ENCODE measurements at regions not wholly inside any gene's neighbourhood (a gene's known extent, or its start where the extent isn't known, plus 50 kb on each side); places are given as distances from the start of the nearest gene placed in this dataset.

DNA sequence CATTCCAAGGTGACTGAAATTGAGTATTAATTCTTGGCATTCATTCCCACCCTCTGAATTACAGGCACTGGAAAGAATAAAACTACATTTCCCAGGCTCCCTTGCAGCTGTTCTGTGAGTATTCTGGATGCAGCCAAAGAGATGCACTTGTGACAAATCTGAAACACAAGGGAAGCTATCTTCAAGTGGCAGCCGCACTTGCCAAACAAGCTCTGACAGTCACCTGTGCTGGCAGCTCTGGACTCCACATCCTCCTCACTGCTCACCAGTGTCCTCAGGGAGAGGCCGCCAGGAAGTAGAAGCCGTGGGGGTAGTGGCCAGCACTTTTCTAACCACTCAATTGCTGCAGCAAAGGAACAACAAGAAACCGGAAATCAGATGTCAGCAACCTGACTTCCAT, 275.0 kb downstream of the NR2F1-AS1 start:
- intact Hi-C loops (cut with micrococcal nuclease): no loop called here
- no peak overlapping the region for H3K27ac Mint-ChIP-seq
- no peak for DNase-seq
- POLR2A ChIA-PET: no interaction called here
- no peaks in the 10 kb centered on the region for H3K27me3 ChIP-seq (replicated peaks in 1 of 4; ENCODE audit: control extremely low read depth in 1 of 4, control insufficient read depth in 3 of 4, insufficient read depth in 4 of 4, low read length in 3 of 4)
- no peaks in the 10 kb centered on the region for H3K36me3 ChIP-seq (replicated peaks in 1 of 2; ENCODE audit: control extremely low read depth in 1 of 2, control insufficient read depth in 1 of 2, extremely low read depth in 1 of 2, insufficient read depth in 2 of 2, low read length in 1 of 2)
- H3K4me3 ChIP-seq (ENCODE audit: control extremely low read depth in 1 of 5, extremely low read depth in 1 of 5, insufficient read depth in 1 of 5, low read depth in 2 of 5, low read length in 4 of 5): no peak overlapping the region
- no peak overlapping the region for H3K9ac ChIP-seq (ENCODE audit: low read length)
- CTCF ChIA-PET: no interaction called here
- TF ChIP-seq, protein P1, sequence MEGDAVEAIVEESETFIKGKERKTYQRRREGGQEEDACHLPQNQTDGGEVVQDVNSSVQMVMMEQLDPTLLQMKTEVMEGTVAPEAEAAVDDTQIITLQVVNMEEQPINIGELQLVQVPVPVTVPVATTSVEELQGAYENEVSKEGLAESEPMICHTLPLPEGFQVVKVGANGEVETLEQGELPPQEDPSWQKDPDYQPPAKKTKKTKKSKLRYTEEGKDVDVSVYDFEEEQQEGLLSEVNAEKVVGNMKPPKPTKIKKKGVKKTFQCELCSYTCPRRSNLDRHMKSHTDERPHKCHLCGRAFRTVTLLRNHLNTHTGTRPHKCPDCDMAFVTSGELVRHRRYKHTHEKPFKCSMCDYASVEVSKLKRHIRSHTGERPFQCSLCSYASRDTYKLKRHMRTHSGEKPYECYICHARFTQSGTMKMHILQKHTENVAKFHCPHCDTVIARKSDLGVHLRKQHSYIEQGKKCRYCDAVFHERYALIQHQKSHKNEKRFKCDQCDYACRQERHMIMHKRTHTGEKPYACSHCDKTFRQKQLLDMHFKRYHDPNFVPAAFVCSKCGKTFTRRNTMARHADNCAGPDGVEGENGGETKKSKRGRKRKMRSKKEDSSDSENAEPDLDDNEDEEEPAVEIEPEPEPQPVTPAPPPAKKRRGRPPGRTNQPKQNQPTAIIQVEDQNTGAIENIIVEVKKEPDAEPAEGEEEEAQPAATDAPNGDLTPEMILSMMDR (IDR thresholded peaks at IDR 0.05): no peak
- TF ChIP-seq EZH2 (IDR thresholded peaks at IDR 0.05; ENCODE audit: borderline replicate concordance, insufficient read depth, low read depth, low read length, poor library complexity, severe bottlenecking): no peak
- no peaks in the 10 kb centered on the region for H3K9me3 Mint-ChIP-seq (ENCODE audit: insufficient read depth)
- no peaks in the 10 kb centered on the region for H3K4me1 Mint-ChIP-seq
- no peaks in the 10 kb centered on the region for H4K20me1 ChIP-seq (ENCODE audit: control insufficient read depth, insufficient read depth, low read length, poor library complexity, severe bottlenecking)
- no peaks in the 10 kb centered on the region for H3K79me2 ChIP-seq (ENCODE audit: control insufficient read depth, insufficient read depth, low read length)
- WGBS (ENCODE audit: insufficient coverage): 53% methylated on average over 4 of the region's 4 CpGs
- H3K27ac ChIP-seq (ENCODE audit: low read length in 2 of 2): no peak overlapping the region
- H3K9me3 ChIP-seq (ENCODE audit: control extremely low read depth in 1 of 3, control insufficient read depth in 2 of 3, insufficient read depth in 1 of 3, low read length in 2 of 3): no peaks in the 10 kb centered on the region
- H3K4me1 ChIP-seq (ENCODE audit: control insufficient read depth in 2 of 2, insufficient read depth in 2 of 2, low read length in 2 of 2): no peaks in the 10 kb centered on the region
- H2AFZ ChIP-seq (ENCODE audit: insufficient read depth, low read depth, low read length, poor library complexity, severe bottlenecking): no peak overlapping the region
- ATAC-seq (ENCODE audit: low read depth): no peak
- no peak overlapping the region for H3K4me3 Mint-ChIP-seq
- H3K27me3 Mint-ChIP-seq: no peaks in the 10 kb centered on the region
- no peak overlapping the region for H3K4me2 ChIP-seq (replicated peaks; ENCODE audit: low read depth, low read length, poor library complexity, severe bottlenecking)

DNA sequence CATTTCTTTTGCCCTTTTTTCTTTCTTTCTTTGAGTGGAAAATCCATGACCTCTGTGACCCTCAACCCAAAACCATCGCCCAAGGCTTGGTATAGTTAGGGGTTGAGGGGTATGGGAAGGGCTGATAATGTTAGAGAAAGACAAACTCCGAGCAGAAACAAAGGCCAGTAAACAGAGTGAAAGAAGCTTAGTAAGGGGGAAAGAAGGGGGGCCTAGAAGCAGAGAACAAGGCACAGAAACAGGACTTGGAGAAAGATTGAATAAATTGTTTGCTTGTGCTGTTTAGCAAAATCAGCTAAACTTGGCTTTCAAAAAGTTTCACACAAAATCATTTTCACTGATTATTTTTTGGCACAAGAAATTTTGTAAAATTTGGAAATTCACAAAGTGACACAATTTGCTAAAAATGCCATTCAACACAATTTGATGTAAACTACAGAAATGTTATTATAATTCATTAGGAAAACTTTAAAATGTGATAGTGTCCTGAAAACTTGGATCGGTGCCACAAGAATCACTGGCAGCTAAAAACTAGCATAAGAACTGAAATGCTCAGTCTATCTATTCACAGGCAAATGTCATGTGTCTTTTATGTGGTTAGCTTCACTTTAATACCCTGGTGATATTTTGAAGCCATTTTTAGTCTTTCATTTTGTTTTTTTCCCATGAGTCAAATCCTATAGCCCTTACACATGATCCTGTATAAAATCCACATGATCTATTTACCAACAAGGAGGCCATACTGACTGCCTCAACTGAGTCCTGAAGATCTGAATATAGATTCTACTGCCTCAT, 276.4 kb downstream of the NR2F1-AS1 start:
- ChIA-PET POLR2A (no interaction called here), CTCF (no interaction called here)
- no peak overlapping the region for H2AFZ ChIP-seq (ENCODE audit: insufficient read depth, low read depth, low read length, poor library complexity, severe bottlenecking)
- no peak overlapping the region for H3K9ac ChIP-seq (ENCODE audit: low read length)
- TF ChIP-seq, protein P1 (IDR thresholded peaks at IDR 0.05): no peak
- no peak for TF ChIP-seq EZH2 (IDR thresholded peaks at IDR 0.05; ENCODE audit: borderline replicate concordance, insufficient read depth, low read depth, low read length, poor library complexity, severe bottlenecking)
- Mint-ChIP-seq H3K27me3 (no peaks in the 10 kb centered on the region), H3K4me3 (no peak overlapping the region), H3K9me3 (ENCODE audit: insufficient read depth) (no peaks in the 10 kb centered on the region), H3K4me1 (no peaks in the 10 kb centered on the region), H3K27ac (no peak overlapping the region)
- H3K4me3 ChIP-seq (ENCODE audit: control extremely low read depth in 1 of 5, extremely low read depth in 1 of 5, insufficient read depth in 1 of 5, low read depth in 2 of 5, low read length in 4 of 5): no peak overlapping the region
- DNase-seq (no peak), ATAC-seq (ENCODE audit: low read depth) (no peak)
- no peaks in the 10 kb centered on the region for H3K9me3 ChIP-seq (ENCODE audit: control extremely low read depth in 1 of 3, control insufficient read depth in 2 of 3, insufficient read depth in 1 of 3, low read length in 2 of 3)
- no peak overlapping the region for H3K27ac ChIP-seq (ENCODE audit: low read length in 2 of 2)
- 83% methylated on average over 2 of the region's 3 CpGs for whole genome bisulfite sequencing (ENCODE audit: insufficient coverage)
- no peaks in the 10 kb centered on the region for H3K27me3 ChIP-seq (replicated peaks in 1 of 4; ENCODE audit: control extremely low read depth in 1 of 4, control insufficient read depth in 3 of 4, insufficient read depth in 4 of 4, low read length in 3 of 4)
- intact Hi-C loops (cut with micrococcal nuclease): no loop called here
- H3K79me2 ChIP-seq (ENCODE audit: control insufficient read depth, insufficient read depth, low read length): no peaks in the 10 kb centered on the region
- H3K4me2 ChIP-seq (replicated peaks; ENCODE audit: low read depth, low read length, poor library complexity, severe bottlenecking): no peak overlapping the region
- no peaks in the 10 kb centered on the region for H4K20me1 ChIP-seq (ENCODE audit: control insufficient read depth, insufficient read depth, low read length, poor library complexity, severe bottlenecking)
- H3K4me1 ChIP-seq (ENCODE audit: control insufficient read depth in 2 of 2, insufficient read depth in 2 of 2, low read length in 2 of 2): no peaks in the 10 kb centered on the region
- no peaks in the 10 kb centered on the region for H3K36me3 ChIP-seq (replicated peaks in 1 of 2; ENCODE audit: control extremely low read depth in 1 of 2, control insufficient read depth in 1 of 2, extremely low read depth in 1 of 2, insufficient read depth in 2 of 2, low read length in 1 of 2)

All from B cell (primary cell).